SK-N-MC (cell line): ENCODE measurements at regions not wholly inside any gene's neighbourhood (a gene's known extent, or its start where the extent isn't known, plus 50 kb on each side); places are given as distances from the start of the nearest gene placed in this dataset.

Experiments used
- DNase-seq: peaks from one replicate; pipeline ENCODE4 v3.0.0-alpha.2; 2011; ENCODE audit warnings: low read depth, low spot score
- H3K27ac ChIP-seq: fragments of 200-600 bp; sonication (generic); 2 replicates; pipeline ENCODE4 v1.5.1; 2016; ENCODE audit warnings: mixed run types
- H3K36me3 ChIP-seq: fragments of 200-600 bp; sonication (generic); 2 replicates; pipeline ENCODE4 v1.6.1; 2017; ENCODE audit warnings: antibody characterized with exemption, low read length, mixed read lengths; ENCODE audit not compliant: insufficient read depth
- H3K4me3 ChIP-seq: fragments of 200-600 bp; sonication (generic); 2 replicates; pipeline ENCODE4 v1.5.1; 2016
- H3K9ac ChIP-seq: fragments of 200-600 bp; sonication (generic); 2 replicates; pipeline ENCODE4 v1.8.0; 2017; ENCODE audit warnings: mixed run types, mixed read lengths; ENCODE audit not compliant: insufficient read length
- H3K9me3 ChIP-seq: fragments of 200-600 bp; sonication (generic); 2 replicates; pipeline ENCODE4 v1.6.1; 2017; ENCODE audit warnings: low read depth, mild to moderate bottlenecking, antibody characterized with exemption, low read length, moderate library complexity, mixed read lengths
- EZH2 ChIP-seq: fragments of 200-600 bp; sonication (generic); IDR thresholded peaks from one replicate; pipeline ENCODE4 v1.6.1; 2017; ENCODE audit warnings: antibody characterized with exemption
- FOXP2 ChIP-seq: optimal IDR thresholded peaks from 2 replicates; pipeline ENCODE3; 2011; ENCODE audit warnings: mild to moderate bottlenecking, moderate library complexity; ENCODE audit not compliant: insufficient read depth; ENCODE audit errors: extremely low read length, control extremely low read depth
- POLR2AphosphoS5 ChIP-seq: IDR thresholded peaks from 2 replicates; pipeline ENCODE4 v1.6.1; 2012; ENCODE audit warnings: mild to moderate bottlenecking, low read depth, low read length, borderline replicate concordance

DNA sequence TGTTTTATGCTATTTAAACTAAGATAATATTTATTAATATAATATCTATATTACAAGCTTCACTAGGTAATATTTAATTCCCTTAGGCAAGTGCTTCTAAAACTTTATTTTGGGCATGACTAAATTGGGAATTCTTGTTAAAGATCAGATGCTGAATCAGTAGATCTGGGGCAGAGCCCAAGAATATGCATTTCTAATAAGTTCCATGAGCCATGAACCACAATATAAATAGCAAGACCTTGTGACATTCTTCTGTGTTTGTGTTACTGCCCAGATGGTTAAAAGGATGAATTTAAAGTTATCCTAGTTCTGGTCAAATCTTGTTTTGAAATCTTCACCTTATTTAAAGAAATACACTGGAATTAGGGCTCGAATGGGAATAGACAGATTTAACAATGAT lies 258.4 kb upstream of the CACNA2D1 start:
- no peak for DNase-seq
- no peak overlapping the region for H3K9ac ChIP-seq
- TF ChIP-seq EZH2: no peak
- TF ChIP-seq FOXP2: no peak
- TF ChIP-seq POLR2AphosphoS5: no peak
- H3K4me3 ChIP-seq: no peak overlapping the region
- H3K36me3 ChIP-seq: no peaks in the 10 kb centered on the region
- H3K27ac ChIP-seq: peak overlapping the region; percentile 27; the same call in 1 of the 2 replicates
- no peaks in the 10 kb centered on the region for H3K9me3 ChIP-seq

DNA sequence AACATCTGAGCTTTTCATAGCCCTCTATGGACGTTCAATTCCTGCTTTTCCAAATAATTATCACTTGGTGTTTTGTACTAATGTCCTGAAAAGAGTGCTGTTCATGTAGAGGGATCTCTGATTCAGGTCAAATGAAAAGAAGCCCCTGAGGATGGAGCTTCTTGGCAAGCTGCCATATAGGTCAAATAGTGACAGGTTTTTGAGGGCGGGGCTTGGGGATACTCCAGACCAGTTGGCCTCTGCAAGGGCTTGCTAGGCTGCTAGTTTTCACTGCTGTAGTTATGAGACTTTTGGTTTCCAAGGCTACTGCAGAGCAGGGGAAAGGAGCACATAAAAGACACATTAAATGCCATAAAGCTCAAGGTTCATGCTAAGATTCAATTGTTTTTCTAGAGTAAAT lies 257.2 kb upstream of the CACNA2D1 start:
- Histone ChIP-seq H3K9me3 (no peaks in the 10 kb centered on the region), H3K9ac (no peak overlapping the region), H3K36me3 (no peaks in the 10 kb centered on the region), H3K27ac (no peak overlapping the region), H3K4me3 (no peak overlapping the region)
- DNase-seq: no peak
- TF ChIP-seq FOXP2: no peak
- no peak for TF ChIP-seq POLR2AphosphoS5
- TF ChIP-seq EZH2: no peak

DNA sequence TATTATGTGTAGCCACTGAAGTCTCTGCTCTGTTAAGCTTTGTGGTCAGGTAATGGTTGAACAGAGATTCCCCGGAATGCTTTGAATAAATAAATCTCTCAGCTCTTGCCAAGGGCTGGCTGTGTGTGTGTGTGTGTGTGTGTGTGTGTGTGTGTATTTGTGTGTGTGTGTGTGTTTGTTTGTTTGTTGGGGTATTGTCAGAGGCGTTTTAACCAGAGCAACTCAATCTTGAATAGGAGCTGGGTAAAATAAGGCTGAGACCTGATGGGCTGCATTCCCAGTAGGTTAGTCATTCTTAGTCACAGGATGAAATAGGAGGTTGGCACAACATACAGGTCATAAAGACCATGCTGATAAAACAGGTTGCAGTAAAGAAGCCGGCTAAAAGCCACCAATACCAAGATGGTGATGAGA lies 256.2 kb upstream of the CACNA2D1 start:
- H3K9me3 ChIP-seq: no peaks in the 10 kb centered on the region
- no peak overlapping the region for H3K4me3 ChIP-seq
- no peak overlapping the region for H3K27ac ChIP-seq
- DNase-seq: no peak
- no peak overlapping the region for H3K9ac ChIP-seq
- H3K36me3 ChIP-seq: no peaks in the 10 kb centered on the region
- TF ChIP-seq POLR2AphosphoS5 (no peak), FOXP2 (no peak), EZH2 (no peak)

GRCh38 chr7:82697897-82698296 lies 254.3 kb upstream of the CACNA2D1 start:
- DNase-seq: no peak
- Histone ChIP-seq H3K36me3 (no peaks in the 10 kb centered on the region), H3K27ac (no peak overlapping the region), H3K4me3 (no peak overlapping the region), H3K9me3 (no peaks in the 10 kb centered on the region), H3K9ac (no peak overlapping the region)
- TF ChIP-seq POLR2AphosphoS5 (no peak), FOXP2 (no peak), EZH2 (no peak)

GRCh38 chr7:82696631-82697030 lies 253.1 kb upstream of the CACNA2D1 start:
- H3K27ac ChIP-seq: no peak overlapping the region
- no peak overlapping the region for H3K9ac ChIP-seq
- DNase-seq: no peak
- no peaks in the 10 kb centered on the region for H3K36me3 ChIP-seq
- no peak overlapping the region for H3K4me3 ChIP-seq
- H3K9me3 ChIP-seq: no peaks in the 10 kb centered on the region
- TF ChIP-seq EZH2 (no peak), POLR2AphosphoS5 (no peak), FOXP2 (no peak)

DNA sequence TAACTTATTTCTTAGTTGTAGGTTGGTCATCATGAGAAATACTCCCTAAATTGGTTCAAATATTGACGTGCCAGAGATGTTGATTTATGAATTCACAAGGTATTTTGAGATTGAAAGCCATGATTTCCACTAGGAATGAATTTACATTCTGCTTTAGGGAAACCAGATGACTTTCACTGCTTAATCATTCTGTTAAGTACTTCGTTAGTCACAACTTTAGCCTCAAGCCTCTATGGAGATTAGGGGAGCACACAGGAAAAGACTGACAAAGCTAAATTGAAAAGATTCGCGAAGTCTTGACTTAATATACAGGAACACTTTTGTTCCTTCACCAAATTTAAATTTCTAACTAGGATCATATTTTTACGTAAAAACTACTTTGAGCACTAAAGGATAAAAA lies 250.4 kb upstream of the CACNA2D1 start:
- Histone ChIP-seq H3K4me3 (peak overlapping the region; percentile 13), H3K9ac (no peak overlapping the region), H3K9me3 (no peaks in the 10 kb centered on the region), H3K27ac (peak overlapping the region; percentile 80), H3K36me3 (no peaks in the 10 kb centered on the region)
- TF ChIP-seq EZH2 (no peak), POLR2AphosphoS5 (no peak; the same call in 1 of the 2 replicates), FOXP2 (no peak)
- peak; percentile 48 for DNase-seq

DNA sequence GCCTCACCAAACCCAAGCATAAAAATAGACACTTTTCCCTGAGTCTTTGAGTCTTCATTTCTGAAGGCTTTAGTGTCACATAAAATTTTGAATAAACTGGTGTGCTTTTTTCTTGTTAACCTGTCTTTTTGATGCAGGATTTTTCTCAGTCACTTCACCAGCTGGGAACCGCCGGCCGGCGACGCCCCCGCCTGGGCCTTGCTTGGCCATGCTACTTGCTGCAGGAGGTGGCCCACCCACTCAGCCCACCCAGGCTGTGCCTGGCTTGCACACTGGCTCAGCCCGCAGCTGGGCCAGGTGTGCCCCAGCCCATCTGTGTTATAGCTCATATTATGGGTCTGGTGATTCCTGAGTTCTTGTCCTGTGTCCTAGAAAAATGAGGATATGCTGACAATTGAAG lies 247.4 kb upstream of the CACNA2D1 start:
- no peak overlapping the region for H3K27ac ChIP-seq
- no peak overlapping the region for H3K4me3 ChIP-seq
- no peak for TF ChIP-seq POLR2AphosphoS5
- no peak for TF ChIP-seq EZH2
- TF ChIP-seq FOXP2: no peak
- no peaks in the 10 kb centered on the region for H3K36me3 ChIP-seq
- DNase-seq: no peak
- no peaks in the 10 kb centered on the region for H3K9me3 ChIP-seq
- H3K9ac ChIP-seq: no peak overlapping the region

- H3K9ac ChIP-seq: no peak overlapping the region
- no peaks in the 10 kb centered on the region for H3K36me3 ChIP-seq
- no peak for DNase-seq
- TF ChIP-seq EZH2 (no peak), POLR2AphosphoS5 (no peak), FOXP2 (no peak)
- H3K4me3 ChIP-seq: no peak overlapping the region
- no peak overlapping the region for H3K27ac ChIP-seq
- no peaks in the 10 kb centered on the region for H3K9me3 ChIP-seq
Observed at GRCh38 chr7:82685214-82685613, 241.6 kb upstream of the CACNA2D1 start.

- Histone ChIP-seq H3K4me3 (no peak overlapping the region), H3K27ac (no peak overlapping the region), H3K9me3 (no peaks in the 10 kb centered on the region), H3K36me3 (no peaks in the 10 kb centered on the region), H3K9ac (no peak overlapping the region)
- no peak for TF ChIP-seq EZH2
- no peak for TF ChIP-seq FOXP2
- TF ChIP-seq POLR2AphosphoS5: no peak
- no peak for DNase-seq
Observed at GRCh38 chr7:82678716-82679115, 235.1 kb upstream of the CACNA2D1 start.
